Activated CD4-positive, CD25-positive, alpha-beta regulatory T cell treated with anti-CD3 and anti-CD28 coated beads, Interleukin-2, amount 50 U/mL, for 72 hours (primary cell): ENCODE measurements at regions not wholly inside any gene's neighbourhood (a gene's known extent, or its start where the extent isn't known, plus 50 kb on each side); places are given as distances from the start of the nearest gene placed in this dataset.
A peak's percentile ranks its signal among the peaks of the same experiment; 100 is the strongest.

Experiments used
- DNase-seq: peaks from one replicate; pipeline ENCODE4 v3.0.0; 2021

GRCh38 chr6:53744321-53744720 lies 50.5 kb upstream of the LRRC1 start:
- no peak for DNase-seq

- DNase-seq, result no peak
Measured at GRCh38 chr6:53741034-53741823, 53.6 kb upstream of the LRRC1 start.

- DNase-seq, result no peak
Measured at GRCh38 chr6:53737746-53738145, 57.1 kb upstream of the LRRC1 start.

- DNase-seq, result no peak
Measured at GRCh38 chr6:53735896-53736295, 58.9 kb upstream of the LRRC1 start.

- DNase-seq, result no peak
Measured at GRCh38 chr6:53734473-53735299, 60.1 kb upstream of the LRRC1 start.

- no peak for DNase-seq
Measured at GRCh38 chr6:53731866-53732636, 62.8 kb upstream of the LRRC1 start.

GRCh38 chr6:53730767-53731166 lies 64.0 kb upstream of the LRRC1 start:
- no peak for DNase-seq

GRCh38 chr6:53728570-53729194 lies 63.1 kb upstream of the KLHL31 start:
- peak; percentile 65 for DNase-seq

GRCh38 chr6:53727748-53728147 lies 62.2 kb upstream of the KLHL31 start:
- DNase-seq, result no peak

- DNase-seq, result peak; percentile 78
Measured at GRCh38 chr6:53725791-53726575, 60.4 kb upstream of the KLHL31 start.

- DNase-seq, result no peak
Measured at GRCh38 chr6:53724501-53724900, 58.9 kb upstream of the KLHL31 start.

GRCh38 chr6:53723331-53723730 lies 57.8 kb upstream of the KLHL31 start:
- no peak for DNase-seq

GRCh38 chr6:53721766-53722165 lies 56.2 kb upstream of the KLHL31 start:
- no peak for DNase-seq

- no peak for DNase-seq
Measured at GRCh38 chr6:53718597-53719460, 53.3 kb upstream of the KLHL31 start.

GRCh38 chr6:53717566-53717965 lies 52.0 kb upstream of the KLHL31 start:
- DNase-seq, result no peak

GRCh38 chr6:53715434-53715833 lies 49.9 kb upstream of the KLHL31 start:
- DNase-seq, result no peak
